ENCODE measurements at regions not wholly inside any gene's neighbourhood (a gene's known extent, or its start where the extent isn't known, plus 50 kb on each side); places are given as distances from the start of the nearest gene placed in this dataset.

GRCh38 chr1:31502253-31502652 lies 74.1 kb upstream of the TINAGL1 start:
- no peak overlapping the region for H3K27ac Mint-ChIP-seq
- Histone ChIP-seq H3K27ac (ENCODE audit: low read depth, low read length) (no peak overlapping the region), H3K9me3 (ENCODE audit: control insufficient read depth, low read length) (no peaks in the 10 kb centered on the region), H3K4me3 (ENCODE audit: low read length) (no peak overlapping the region), H3K36me3 (ENCODE audit: control insufficient read depth, insufficient read depth, low read length) (no peaks in the 10 kb centered on the region), H3K27me3 (ENCODE audit: control insufficient read depth, insufficient read depth, low read length, poor library complexity, severe bottlenecking) (no peaks in the 10 kb centered on the region), H3K4me1 (ENCODE audit: control insufficient read depth, insufficient read depth, low read length) (peaks cover 12% of the 10 kb centered on the region), H3K9ac (ENCODE audit: extremely low read depth, low read length, poor library complexity, severe bottlenecking) (no peak overlapping the region)
- 92 to 96% methylated on average over 2 of the region's 2 CpGs for WGBS, 2 experiments (ENCODE audit: insufficient coverage in 1 of 2, insufficient read length in 1 of 2)
- H3K9me3 Mint-ChIP-seq: no peaks in the 10 kb centered on the region
- no peak for TF ChIP-seq CTCF (conservative IDR thresholded peaks at IDR 0.05)
- H3K4me1 Mint-ChIP-seq: peaks cover 53% of the 10 kb centered on the region
- peaks cover 3% of the 10 kb centered on the region for H3K27me3 Mint-ChIP-seq (ENCODE audit: insufficient read depth)
- no peak for DNase-seq
- H3K4me3 Mint-ChIP-seq: no peak overlapping the region
- H3K36me3 Mint-ChIP-seq (ENCODE audit: low read depth): no peaks in the 10 kb centered on the region

GRCh38 chr1:31502926-31503511 lies 73.3 kb upstream of the TINAGL1 start:
- peak overlapping the region; percentile 80 for H3K27ac Mint-ChIP-seq
- Histone ChIP-seq H3K27ac (ENCODE audit: low read depth, low read length) (no peak overlapping the region), H3K4me3 (ENCODE audit: low read length) (no peak overlapping the region), H3K9me3 (ENCODE audit: control insufficient read depth, low read length) (no peaks in the 10 kb centered on the region), H3K27me3 (ENCODE audit: control insufficient read depth, insufficient read depth, low read length, poor library complexity, severe bottlenecking) (no peaks in the 10 kb centered on the region), H3K36me3 (ENCODE audit: control insufficient read depth, insufficient read depth, low read length) (no peaks in the 10 kb centered on the region), H3K9ac (ENCODE audit: extremely low read depth, low read length, poor library complexity, severe bottlenecking) (no peak overlapping the region), H3K4me1 (ENCODE audit: control insufficient read depth, insufficient read depth, low read length) (peaks cover 12% of the 10 kb centered on the region)
- peaks cover 3% of the 10 kb centered on the region for H3K27me3 Mint-ChIP-seq (ENCODE audit: insufficient read depth)
- DNase-seq: peak; percentile 92
- peaks cover 58% of the 10 kb centered on the region for H3K4me1 Mint-ChIP-seq
- H3K9me3 Mint-ChIP-seq: no peaks in the 10 kb centered on the region
- WGBS, 2 experiments (ENCODE audit: insufficient coverage in 1 of 2, insufficient read length in 1 of 2): 46 to 49% methylated on average over 10 to 11 of the region's 11 CpGs
- no peak for TF ChIP-seq CTCF (conservative IDR thresholded peaks at IDR 0.05)
- H3K36me3 Mint-ChIP-seq (ENCODE audit: low read depth): no peaks in the 10 kb centered on the region
- peak overlapping the region; percentile 11 for H3K4me3 Mint-ChIP-seq

GRCh38 chr1:31503570-31503969 lies 72.7 kb upstream of the TINAGL1 start:
- Histone ChIP-seq H3K9me3 (ENCODE audit: control insufficient read depth, low read length) (no peaks in the 10 kb centered on the region), H3K4me1 (ENCODE audit: control insufficient read depth, insufficient read depth, low read length) (peaks cover 11% of the 10 kb centered on the region), H3K27me3 (ENCODE audit: control insufficient read depth, insufficient read depth, low read length, poor library complexity, severe bottlenecking) (no peaks in the 10 kb centered on the region), H3K4me3 (ENCODE audit: low read length) (no peak overlapping the region), H3K9ac (ENCODE audit: extremely low read depth, low read length, poor library complexity, severe bottlenecking) (no peak overlapping the region), H3K27ac (ENCODE audit: low read depth, low read length) (no peak overlapping the region), H3K36me3 (ENCODE audit: control insufficient read depth, insufficient read depth, low read length) (no peaks in the 10 kb centered on the region)
- peak overlapping the region; percentile 80 for H3K27ac Mint-ChIP-seq
- H3K27me3 Mint-ChIP-seq (ENCODE audit: insufficient read depth): peaks cover 3% of the 10 kb centered on the region
- no peak for TF ChIP-seq CTCF (conservative IDR thresholded peaks at IDR 0.05)
- H3K9me3 Mint-ChIP-seq: no peaks in the 10 kb centered on the region
- H3K4me1 Mint-ChIP-seq: peaks cover 59% of the 10 kb centered on the region
- H3K36me3 Mint-ChIP-seq (ENCODE audit: low read depth): no peaks in the 10 kb centered on the region
- WGBS, 2 experiments (ENCODE audit: insufficient coverage in 1 of 2, insufficient read length in 1 of 2): 25 to 43% methylated on average over 1 to 3 of the region's 4 CpGs
- peak overlapping the region; percentile 11 for H3K4me3 Mint-ChIP-seq
- peak; percentile 59 for DNase-seq
